GM21528 (cell line): ENCODE measurements at regions not wholly inside any gene's neighbourhood (a gene's known extent, or its start where the extent isn't known, plus 50 kb on each side); places are given as distances from the start of the nearest gene placed in this dataset.

Experiments
- ATAC-seq: cut with Tn5 transposase; IDR thresholded peaks from one replicate; pipeline ENCODE4 v1.9.1; 2021; ENCODE audit warnings: mild to moderate bottlenecking, moderate library complexity; ENCODE audit not compliant: unreplicated experiment, low FRiP score

DNA sequence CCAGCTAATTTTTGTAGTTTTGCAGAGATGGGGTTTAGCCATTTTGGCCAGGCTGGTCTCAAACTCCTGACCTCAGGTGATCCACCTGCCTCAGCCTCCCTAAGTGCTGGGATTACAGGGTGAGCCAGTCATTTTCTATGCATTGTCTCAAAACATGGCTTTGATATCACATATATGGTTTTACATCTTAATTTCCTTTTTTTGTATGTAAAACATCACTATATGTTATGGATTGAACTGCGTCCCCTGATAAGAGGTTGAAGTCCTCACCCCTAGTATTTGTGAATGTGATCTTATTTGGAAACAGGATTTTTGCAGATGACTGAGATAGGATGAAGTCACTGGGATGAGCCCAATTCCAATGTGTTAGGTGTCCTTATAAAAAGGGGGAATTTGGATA lies 89.8 kb upstream of the MYCN start:
- ATAC-seq: no peak

DNA sequence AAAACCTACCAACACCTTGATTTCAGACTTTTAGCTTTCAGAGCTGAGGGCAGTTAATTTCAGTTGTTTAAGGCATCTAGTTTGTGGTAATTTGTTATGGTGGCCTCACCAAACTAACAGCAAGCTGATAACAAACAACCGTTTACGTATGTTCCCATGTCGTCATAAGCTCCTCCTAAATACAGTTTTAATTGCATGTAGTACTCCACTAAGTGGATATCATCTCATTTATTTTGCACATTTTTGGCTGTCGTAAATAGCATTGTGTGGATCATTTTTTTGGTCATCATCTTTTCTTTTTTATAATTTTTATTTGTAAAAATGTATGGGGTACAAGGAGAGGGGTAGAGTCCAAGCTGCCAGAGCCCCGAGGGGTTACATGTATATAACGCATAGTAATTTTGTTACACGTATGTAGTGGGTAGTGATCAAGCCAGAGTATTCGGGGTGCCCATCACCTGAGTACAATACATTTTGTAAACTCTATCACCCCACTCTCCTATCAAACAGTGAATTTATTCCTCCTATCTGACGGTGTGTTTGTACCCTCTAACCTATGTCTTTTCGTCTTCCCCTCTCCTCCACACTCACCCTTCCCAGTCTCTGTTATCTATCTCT lies 89.2 kb upstream of the MYCN start:
- ATAC-seq: no peak

DNA sequence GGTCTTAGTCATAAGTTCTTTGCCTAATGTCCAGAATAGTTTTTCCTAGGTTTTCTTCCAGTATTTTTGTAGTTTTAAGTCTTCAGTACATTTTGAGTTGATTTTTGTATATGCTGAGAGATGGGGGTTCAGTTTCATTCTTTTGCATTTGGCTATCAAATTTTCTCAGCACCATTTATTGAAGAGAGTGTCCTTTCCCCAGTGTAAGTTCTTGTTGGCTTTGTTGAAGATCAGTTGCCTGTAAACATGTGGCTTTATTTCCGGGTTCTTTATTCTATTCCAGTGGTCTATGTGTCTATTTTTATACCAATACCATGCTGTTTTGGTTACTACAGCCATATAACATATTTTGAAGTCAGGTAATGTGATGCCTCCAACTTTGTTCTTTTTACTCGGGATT lies 87.5 kb upstream of the MYCN start:
- ATAC-seq: no peak

DNA sequence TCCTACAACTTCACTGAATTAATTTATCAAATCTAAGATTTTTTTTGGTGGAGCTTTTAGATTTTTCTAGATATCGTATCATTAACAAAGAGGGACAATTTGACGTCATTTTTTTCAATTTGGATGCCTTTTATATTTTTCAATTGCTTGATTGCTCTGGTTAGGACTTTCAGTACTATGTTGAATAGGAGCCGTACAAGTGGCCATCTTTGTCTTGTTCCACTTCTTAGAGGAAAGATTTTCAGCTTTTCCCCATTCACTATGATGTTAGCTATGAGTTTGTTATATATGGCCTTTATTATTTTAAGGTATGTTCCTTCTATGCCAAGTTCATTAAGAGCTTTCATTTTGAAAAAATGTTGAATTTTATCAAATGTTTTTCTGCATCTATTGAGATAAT lies 86.4 kb upstream of the MYCN start:
- no peak for ATAC-seq

DNA sequence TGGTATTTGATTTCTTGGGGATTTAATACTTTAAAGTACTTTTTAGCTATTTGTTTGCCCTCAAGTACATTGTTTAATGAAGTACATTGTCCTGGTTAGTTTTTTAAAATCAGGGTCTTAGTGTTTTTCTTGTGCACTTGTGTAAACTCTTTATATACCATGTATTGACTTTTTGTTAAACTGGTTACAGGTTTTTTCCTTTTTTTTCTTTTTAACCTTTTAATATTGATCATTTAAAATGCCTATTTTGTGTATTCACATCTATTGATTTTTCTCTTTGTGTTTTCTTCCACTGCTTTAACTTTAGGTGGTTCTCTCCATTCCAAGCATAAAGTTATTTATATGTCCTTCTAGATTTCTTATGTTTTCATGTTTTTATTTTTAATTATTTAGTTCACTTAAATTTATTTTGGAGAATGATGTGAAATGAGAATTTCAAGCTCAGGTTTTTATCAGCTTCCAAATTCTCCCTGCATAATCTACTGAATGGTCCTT lies 84.5 kb upstream of the MYCN start:
- ATAC-seq: no peak

DNA sequence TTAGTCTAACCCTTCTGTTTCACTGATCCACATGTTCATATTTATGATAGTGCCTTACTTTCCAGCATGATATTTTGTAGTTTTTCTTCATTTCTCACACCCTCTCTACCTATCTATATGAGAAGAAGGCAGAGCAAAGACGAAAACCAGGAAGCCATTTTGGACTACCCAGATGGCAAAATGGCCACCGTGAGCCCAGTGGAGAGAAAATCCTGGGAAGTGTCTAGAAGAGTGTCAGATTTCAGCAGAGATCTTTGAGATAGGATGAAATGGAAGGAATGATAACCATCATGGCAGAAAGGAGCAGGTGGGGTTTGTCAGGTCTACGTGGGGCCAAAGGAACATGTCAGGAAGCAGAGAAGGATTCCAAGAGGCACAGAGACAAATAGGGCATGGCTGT lies 84.0 kb upstream of the MYCN start:
- no peak for ATAC-seq

DNA sequence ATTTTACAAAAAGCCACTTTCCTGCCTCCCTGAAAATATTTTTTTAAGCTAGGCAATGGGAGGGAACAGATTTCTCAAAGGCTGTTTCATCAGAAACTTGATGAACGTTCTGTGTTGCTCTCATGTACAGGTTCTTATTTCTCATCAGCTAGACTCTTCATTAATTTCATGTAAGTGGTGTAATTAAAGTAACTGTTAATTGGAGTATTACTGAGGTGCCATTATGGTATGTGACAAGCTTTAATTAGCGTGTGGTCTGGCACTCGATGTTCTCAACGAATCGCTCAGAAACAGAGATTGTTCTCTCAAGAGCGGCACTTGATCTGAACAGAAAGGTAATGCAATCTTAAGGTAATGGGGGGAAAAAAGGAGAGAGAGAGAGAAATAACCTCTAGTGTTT lies 81.9 kb upstream of the MYCN start:
- ATAC-seq: no peak

DNA sequence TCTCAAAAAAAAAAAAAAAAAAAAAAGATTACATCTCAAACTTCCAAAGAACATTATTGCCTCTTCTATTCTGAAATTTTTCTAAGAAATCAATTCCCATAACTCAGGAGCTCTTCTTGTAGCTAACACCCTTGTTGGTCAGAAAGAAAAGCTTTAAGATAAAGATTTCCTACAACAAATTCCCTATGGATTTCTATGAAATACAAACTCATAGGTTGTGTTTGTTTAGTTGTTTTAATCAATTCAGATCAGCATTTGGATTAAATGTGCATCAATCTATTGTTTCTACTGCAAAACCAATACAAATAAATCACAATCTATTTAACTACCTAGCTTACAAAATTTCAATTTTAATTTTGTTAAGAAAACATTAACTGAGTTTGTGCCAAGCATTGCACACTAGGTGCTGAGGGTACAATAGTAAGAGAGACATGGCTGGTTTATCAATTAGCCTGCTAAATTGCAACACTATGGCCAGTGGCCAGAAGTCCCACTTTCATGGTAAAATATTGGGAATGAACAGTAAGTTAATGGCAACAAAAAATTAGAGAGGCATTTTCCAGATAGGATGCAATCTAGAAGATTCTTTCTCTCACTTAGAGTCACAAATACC lies 80.2 kb upstream of the MYCN start:
- ATAC-seq: no peak

DNA sequence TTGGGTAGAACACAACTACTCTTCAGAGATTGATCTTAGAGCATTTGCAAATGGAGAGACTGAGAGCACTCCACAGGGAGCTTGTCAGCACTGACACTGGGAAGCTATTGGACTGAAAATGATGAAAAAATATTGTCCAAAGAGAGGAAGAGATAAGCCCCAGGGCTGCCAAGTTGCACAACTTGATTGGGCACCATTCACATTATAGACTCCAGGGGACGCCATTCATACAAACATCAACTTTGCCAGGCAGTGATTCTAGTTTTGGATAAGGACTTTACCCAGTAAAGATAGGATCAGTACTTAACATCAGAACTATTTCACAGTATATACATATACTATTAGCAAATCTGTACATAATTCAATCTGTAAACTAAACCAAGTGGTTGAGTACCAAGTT lies 79.6 kb upstream of the MYCN start:
- no peak for ATAC-seq

DNA sequence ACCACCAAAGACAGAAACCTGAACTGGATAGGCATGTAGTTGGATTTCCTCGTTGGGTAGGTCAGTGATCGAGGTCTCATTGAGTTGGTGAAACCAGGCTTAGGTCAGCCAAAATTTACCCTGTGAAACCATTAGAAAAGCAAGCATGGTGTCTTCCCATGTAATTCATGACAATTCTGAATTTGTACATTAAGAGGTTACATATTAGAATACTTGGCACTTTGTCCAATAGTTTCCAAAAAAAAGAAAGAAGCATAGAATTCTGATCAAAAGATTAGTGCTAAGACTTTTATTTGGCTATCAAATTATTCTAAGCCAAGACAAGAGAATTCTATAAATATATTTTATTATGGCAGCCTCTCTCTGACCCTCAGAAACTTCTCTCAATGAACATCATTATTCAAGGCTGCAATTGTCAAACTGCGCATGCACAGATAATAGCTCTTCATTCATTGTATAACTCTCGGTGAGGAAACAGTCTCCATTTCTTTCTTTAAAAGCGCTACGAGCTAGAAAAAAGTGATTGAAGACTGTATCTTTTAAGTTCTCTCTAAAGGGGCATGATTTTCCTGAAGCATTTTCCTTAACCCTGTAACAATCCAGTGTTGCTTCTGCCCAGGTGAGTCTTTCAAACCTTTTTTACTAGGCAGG lies 79.1 kb upstream of the MYCN start:
- ATAC-seq: no peak

DNA sequence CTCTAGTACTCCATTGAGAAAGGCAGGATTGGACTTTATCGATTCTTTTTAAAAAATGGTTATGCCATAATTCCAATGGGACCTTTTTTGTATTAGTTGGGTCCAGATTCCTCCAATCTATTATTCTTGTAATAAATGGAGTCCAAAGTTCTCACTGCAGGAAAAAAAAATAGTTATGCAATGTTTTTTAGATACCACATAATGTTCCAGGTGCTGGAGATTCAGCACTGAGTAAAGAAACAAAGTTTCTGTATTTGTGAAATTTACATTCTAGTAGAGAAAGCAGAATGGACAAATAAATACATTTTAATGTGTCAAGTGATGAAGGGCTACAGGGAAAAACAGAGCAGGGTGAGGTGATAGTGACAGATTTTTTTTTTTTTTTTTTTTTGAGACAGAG lies 78.5 kb upstream of the MYCN start:
- no peak for ATAC-seq

DNA sequence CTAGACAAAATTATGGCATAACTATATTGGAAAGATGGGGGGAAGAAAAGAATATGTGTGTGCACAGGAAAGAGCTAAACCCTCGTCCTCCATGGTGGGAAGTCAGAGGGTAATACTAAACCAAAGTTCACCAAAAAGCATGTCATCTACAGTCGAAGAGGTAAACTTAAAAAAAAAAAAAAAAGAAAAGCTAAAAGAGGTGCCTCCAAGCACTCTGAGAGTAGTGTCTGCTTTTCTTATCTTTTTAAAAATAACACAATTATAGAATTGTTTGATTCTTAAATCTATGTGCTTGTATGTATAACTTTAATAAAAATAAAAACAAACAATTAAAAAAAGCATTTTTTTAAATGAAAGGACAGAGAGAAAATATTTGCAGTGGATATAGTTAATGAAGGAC lies 77.3 kb upstream of the MYCN start:
- no peak for ATAC-seq

DNA sequence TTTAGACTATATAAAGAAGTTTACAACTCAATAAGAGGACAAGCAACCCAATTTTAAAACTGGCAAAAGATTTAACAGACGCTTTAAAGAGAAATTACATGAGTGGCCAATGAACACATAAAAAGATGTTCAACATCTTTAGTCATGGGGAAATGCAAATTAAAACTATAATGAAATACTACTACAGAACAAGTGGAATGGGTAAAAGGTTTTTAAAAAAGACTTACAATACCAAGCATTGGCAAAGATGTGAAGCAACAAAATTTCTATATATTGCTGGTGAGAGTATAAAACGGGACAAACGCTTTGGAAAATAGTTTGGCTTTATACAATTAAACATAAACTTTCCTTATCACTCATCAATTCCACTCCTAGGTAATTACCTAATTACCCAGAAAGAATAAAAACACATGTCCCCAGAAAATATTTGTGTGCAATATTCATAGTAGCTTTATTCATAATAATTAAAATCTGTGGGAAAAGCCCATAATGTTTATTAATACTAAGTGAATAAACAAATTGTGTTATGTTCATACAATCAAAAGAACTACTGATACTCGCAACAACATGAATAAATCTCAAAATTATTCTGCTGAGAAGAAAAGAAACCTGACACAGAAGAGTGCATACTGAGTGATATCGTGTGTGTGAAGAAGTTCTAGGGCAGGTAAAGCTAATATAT lies 76.7 kb upstream of the MYCN start:
- ATAC-seq: no peak

DNA sequence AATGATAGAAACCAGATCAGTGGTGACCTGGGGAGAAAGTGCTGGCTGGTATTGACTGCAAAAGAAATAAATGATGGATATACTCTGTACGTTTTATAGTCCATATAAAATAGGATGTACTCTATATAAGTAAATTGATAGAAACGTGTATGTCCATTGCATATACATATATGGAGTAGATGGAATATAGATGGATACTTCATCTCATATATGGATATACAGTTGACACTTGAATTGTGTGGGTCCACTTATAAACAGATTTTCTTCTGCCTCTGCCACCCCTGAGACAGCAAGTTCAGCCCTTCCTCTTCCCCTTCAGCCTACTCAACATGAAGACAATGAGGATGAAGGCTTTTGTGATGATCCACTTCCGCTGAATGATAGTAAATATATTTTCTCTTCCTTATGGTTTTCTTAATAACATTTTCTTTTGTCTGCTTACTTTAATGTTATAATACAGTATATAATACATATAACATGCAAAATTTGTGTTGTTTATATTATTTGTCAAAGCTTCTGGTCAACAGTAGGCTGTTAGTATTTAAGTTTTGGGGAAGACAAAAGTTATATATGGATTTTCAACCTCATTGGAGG lies 76.1 kb upstream of the MYCN start:
- no peak for ATAC-seq

DNA sequence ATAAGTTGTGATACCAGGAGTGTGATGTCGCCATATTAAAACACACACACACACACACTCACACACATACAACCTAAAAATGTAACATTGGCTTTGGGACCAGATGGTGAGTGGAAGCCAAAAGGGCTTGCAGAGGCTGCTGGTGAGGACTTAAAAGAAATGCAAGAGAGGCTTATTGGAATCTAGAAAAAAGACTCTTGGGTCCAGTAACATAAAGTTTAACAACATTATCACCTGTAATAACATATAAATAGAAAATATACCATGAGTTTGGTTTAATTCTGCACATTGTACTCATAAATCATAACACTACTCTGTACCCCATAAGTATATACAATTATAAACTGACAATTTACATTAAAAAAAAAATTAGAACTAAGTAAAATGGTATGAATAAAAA lies 74.4 kb upstream of the MYCN start:
- no peak for ATAC-seq

DNA sequence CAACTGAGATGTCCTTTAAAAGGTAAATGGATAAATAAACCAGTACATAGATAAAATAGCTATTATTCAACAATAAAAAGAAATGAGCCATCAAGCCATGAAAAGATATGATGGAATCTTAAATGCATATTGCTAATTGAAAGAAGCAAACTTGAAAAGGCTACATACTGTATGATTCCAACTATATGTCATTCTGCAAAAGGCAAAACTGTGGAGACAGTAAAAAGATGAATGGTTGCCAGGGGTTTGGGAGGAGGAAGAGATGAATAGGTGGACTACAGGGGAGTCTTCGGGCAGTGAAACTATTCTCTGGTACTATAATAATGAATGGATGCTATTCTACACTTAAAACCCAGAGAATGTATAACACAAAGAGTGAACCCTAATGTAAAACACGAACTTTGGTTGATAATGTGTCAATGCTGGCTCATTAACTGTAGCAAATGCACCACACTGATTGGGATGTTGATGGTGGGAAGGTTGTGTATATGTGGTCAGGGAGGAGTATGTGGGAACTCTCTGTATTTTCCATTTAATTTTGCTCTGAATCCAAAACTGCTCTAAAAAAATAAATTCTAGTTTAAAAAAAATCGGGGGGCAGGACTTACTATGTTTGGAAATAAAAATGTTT lies 73.7 kb upstream of the MYCN start:
- no peak for ATAC-seq

DNA sequence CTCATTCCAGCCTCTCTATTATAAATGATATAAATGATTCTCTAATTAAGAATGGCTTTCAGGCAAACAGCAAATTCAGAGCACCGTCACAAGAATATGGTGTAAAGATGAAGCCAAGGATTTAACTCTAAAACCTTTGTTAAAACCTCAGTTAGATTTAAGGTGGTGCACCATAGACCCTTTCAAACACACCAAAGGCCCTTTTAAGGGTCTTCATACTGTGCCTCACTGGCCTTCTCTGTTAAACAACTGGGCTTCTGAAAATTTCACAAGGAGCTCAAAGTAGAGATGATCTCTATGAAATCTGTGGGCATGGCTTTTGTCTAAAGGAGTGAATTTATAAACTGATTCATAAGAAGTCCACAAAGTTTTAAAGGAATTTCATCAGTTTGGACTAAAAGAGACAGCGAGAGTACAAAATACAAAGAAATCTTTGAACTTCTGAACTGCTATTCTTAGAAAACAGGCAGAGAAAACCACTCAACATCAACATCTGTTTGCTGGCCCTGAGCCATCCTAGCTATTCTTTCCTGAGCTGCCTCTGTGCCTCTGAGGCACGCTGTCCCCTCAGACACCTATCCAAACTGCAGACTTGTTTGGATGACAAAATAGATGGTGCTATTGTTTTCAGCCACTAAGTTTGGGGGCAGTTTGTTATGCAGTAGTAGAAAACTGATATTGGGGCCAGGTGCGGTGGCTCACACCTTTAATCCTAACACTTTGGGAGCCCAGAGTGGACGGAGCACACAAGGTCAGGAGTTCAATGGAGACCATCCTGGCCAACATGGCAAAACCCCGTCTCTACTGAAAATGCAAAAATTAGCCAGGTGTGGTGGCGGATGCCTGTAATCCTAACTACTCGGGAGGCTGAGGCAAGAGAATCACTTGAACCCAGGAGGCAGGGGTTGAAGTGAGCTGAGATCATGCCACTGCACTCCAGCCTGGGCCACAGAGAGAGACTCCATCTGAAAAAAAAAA lies 72.9 kb upstream of the MYCN start:
- no peak for ATAC-seq

DNA sequence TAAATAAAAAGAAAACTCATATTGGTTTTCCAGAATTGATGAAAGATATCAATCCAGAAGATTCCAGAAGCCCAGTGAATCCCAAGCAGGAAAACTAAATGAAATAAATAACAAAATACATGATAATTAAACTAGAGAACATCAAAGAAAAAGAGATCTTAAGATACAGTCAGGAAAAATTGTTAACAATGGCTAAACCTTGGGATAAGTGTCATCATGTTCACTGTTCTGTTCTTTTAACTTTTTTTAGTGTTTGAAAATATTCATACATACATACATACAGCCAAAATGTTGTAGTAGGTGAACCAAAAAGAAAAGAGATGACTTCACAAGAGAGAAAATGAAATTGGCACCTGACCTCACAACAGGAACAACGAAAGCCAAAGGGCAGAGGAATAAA lies 72.2 kb upstream of the MYCN start:
- no peak for ATAC-seq

DNA sequence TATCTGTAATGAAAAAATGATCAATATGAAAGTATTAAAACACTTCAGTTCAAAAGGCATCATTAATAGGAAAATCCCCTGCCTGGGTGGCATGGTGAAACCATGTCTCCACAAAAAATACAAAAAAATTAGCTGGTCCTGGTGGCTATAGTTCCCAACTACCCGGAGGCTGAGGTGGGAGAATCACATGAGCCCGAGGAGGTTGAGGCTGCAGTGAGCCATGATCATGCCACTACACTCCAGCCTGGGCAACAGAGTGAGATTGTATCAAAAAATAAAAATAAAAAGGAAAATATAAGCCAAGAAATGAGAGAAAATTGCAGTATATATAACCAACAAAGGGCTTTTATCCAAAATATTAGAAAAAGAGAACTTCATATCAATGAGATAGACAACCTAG lies 71.6 kb upstream of the MYCN start:
- no peak for ATAC-seq

DNA sequence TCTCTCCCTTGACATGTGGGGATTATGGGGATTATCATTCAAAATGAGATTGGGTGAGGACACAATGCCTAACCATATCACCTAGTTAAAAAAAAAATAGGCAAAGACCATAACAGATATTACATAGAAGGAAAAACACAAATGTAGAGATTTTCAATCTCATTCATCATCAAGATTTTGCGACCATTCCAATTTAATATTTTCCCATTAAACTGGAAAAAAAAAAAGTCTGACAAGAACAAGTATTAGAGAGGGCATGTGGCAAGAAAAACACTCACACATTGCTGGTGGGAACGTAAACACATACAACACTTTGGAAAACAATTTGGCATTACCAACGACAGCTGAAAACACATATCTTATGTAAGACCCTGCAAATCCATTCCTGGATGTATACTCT lies 71.0 kb upstream of the MYCN start:
- ATAC-seq: no peak
